D721Med (cell line): ENCODE measurements at regions not wholly inside any gene's neighbourhood (a gene's known extent, or its start where the extent isn't known, plus 50 kb on each side); places are given as distances from the start of the nearest gene placed in this dataset.
"Not testable (repeated sequence)": the region's sequence is repeated elsewhere in the genome, so short reads cannot be mapped to it uniquely, and the experiment has no call there.

Experiments used
- DNase-seq: peaks from one replicate; pipeline ENCODE4 v3.0.0; 2011; ENCODE audit warnings: low spot score; ENCODE audit not compliant: insufficient read length
- FAIRE-seq: peaks from 2 replicates; lab custom pipeline; 2011; peaks lifted over from hg19 to GRCh38; lab: Jason Lieb, UNC
- TF ChIP-seq, protein P1 (sequence below): IDR thresholded peaks from 2 replicates; pipeline ENCODE4 v1.5.1; 2012; ENCODE audit warnings: mild to moderate bottlenecking, control low read depth; ENCODE audit not compliant: insufficient read depth; ENCODE audit errors: missing control alignments

DNA sequence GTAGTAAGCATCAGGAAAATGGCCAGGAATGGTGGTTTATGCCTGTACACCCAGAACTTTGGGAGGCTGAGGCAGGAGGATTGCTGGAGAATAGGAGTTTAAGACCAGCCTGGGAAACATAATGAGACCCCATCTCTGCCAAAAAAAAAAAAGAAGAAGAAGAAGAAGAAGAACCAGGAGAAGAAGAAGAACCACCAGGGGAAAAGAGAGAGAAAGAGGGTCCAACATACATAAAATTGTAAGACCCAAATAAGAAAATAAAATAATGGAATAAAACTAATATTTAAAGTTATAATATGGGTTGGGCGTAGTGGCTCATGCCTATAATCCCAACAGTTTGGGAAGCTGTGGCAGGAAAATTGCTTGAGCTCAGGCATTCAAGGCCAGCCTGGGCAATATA, 408.4 kb downstream of the ZFHX3 start:
- TF ChIP-seq, protein P1, sequence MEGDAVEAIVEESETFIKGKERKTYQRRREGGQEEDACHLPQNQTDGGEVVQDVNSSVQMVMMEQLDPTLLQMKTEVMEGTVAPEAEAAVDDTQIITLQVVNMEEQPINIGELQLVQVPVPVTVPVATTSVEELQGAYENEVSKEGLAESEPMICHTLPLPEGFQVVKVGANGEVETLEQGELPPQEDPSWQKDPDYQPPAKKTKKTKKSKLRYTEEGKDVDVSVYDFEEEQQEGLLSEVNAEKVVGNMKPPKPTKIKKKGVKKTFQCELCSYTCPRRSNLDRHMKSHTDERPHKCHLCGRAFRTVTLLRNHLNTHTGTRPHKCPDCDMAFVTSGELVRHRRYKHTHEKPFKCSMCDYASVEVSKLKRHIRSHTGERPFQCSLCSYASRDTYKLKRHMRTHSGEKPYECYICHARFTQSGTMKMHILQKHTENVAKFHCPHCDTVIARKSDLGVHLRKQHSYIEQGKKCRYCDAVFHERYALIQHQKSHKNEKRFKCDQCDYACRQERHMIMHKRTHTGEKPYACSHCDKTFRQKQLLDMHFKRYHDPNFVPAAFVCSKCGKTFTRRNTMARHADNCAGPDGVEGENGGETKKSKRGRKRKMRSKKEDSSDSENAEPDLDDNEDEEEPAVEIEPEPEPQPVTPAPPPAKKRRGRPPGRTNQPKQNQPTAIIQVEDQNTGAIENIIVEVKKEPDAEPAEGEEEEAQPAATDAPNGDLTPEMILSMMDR = no peak
- DNase-seq (no peak), FAIRE-seq (no peak)

DNA sequence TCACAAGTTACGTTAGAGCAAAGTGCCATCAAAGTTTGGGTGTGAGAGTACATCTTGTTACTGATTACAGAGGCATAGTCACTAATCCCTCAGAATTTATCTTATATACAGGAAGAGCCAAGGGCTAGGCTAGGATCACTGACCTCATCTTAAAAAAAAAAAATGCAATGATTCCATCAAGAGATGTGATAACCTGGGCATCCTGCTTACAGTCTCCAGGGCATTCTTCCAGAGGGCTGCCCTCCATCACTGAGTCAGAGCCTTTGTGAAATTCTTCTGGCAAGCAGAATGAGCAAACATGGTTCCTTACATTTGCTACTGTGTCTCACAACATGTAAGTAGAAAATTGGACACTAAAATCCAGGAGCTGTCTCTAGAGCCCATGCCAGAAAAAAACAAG, 410.6 kb downstream of the ZFHX3 start:
- TF ChIP-seq, protein P1 = no peak
- DNase-seq (no peak), FAIRE-seq (no peak)

DNA sequence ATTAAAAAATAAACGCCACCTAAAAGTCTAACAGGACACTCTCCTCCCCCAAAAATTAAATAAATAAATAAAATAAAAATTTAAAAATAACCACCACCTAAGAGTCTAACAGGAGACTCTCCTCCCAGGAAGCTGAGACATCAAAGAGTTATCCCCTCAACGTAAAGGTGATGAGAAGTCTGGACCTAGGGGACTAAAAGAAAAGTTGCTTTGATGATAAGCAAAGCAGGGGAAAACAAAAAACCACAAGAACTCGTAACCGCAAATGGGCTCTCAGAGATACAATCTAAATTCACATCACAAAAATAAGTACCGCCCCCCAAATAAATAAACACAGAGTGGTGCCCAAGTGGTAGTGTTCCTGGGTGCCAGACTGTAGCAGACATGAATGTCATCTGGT, 412.2 kb downstream of the ZFHX3 start:
- TF ChIP-seq, protein P1 = no peak
- FAIRE-seq (no peak), DNase-seq (no peak)

DNA sequence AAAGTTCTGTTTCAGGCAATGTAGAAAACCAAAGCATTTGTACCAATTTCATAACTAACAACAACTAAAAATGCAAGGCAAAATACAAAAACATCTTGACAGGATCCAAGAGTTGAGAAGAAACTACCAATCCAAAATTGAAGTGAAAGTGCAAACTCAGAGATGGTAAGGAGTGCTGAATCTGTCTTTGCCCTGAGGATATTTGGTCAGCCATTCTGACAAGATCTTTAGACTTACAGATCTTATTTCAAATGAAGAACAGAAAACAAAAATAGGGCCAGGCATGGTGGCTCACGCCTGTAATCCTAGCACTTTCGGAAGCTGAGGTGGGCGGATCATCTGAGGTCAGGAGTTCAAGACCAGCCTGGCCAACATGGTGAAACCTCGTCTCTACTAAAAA, 412.8 kb downstream of the ZFHX3 start:
- TF ChIP-seq, protein P1 = no peak
- FAIRE-seq (no peak), DNase-seq (no peak)

DNA sequence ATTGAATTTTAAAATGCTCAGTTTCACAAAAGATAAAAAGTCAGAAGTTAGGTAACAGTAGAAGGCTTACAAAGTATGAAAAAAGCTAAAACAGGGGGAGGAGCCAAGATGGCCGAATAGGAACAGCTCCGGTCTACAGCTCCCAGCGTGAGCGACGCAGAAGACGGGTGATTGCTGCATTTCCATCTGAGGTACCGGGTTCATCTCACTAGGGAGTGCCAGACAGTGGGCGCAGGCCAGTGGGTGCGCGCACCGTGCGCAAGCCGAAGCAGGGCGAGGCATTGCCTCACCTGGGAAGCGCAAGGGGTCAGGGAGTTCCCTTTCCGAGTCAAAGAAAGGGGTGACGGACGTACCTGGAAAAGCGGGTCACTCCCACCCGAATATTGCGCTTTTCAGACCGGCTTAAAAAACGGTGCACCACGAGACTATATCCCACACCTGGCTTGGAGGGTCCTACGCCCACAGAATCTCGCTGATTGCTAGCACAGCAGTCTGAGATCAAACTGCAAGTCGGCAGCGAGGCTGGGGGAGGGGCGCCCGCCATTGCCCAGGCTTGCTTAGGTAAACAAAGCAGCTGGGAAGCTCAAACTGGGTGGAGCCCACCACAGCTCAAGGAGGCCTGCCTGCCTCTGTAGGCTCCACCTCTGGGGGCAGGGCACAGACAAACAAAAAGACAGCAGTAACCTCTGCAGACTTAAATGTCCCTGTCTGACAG, 420.6 kb downstream of the ZFHX3 start:
- FAIRE-seq, DNase-seq: not testable (repeated sequence)

DNA sequence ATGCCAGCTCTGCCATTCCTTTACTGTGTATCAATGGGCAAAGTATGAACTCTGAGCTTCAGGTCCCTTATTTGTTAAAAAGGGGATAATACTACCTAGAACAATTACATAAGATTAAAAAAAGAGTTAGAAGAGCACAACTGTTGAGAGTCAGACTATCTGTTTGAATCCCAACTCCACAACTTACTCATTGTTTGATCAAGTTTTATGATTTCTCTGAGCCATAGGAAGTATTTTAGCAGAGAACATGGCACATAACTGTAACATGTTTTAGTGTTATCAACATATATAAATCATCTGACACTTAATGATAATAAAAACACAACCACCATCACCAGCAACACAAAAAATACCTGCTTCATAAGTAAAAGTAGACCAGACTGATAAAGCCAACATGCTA, 421.3 kb downstream of the ZFHX3 start:
- TF ChIP-seq, protein P1 = no peak
- DNase-seq (no peak), FAIRE-seq (no peak)

DNA sequence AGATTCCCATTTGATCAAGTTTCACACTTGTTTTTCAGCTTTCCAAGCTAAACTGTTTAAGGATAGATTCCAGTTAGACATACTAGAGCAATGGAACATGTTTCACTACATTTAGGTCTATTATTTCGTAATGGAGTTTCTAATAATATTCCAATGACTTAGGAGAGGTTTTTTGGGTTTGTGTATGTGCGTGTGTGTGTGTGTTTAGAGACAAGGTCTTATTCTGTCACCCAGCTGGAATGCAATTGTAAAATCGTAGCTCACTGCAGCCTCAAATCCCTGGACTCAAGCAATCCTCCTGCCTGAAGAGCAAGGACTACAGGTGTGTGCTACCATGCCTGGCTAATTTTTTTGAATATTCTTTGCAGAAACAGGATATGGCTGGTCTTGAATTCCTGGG, 426.3 kb downstream of the ZFHX3 start:
- DNase-seq (no peak), FAIRE-seq (no peak)
- TF ChIP-seq, protein P1 = no peak

DNA sequence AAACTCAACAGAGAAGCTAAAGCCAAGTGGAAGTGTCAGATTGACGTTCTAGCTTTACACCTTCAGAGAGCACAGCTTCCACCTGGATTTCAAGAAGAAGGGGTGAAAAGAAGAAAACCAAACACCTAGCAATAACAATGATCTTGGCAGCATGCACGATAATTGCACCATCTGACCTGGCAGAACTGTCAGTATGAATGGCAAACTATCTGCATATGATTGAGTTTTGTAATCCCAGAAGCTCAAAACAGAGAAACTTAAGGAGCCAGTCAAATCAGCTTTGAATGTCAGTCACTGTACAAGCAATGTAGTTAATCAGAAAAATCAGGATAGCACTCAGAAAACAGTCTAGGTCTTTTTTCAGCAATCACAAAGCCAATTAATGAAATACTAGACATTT, 427.1 kb downstream of the ZFHX3 start:
- DNase-seq (no peak), FAIRE-seq (no peak)
- TF ChIP-seq, protein P1 = no peak
